Fibroblast of lung (primary cell): ENCODE measurements at regions not wholly inside any gene's neighbourhood (a gene's known extent, or its start where the extent isn't known, plus 50 kb on each side); places are given as distances from the start of the nearest gene placed in this dataset.

Experiments used
- DNase-seq, 2 donors: peaks; one replicate each; pipeline versions ENCODE4 v3.0.0 to v3.0.0-alpha.2; 2010; ENCODE audit warnings: low read depth in 2 of 2
- H2AFZ ChIP-seq: 2 replicates; pipeline ENCODE4 v1.5.1; 2012; ENCODE audit warnings: low read length, control low read depth, inconsistent platforms
- H3K27ac ChIP-seq: 2 replicates; pipeline ENCODE4 v1.5.1; 2011; ENCODE audit warnings: low read length, control low read depth; ENCODE audit not compliant: insufficient read depth
- H3K27me3 ChIP-seq: 2 replicates; pipeline ENCODE4 v1.5.1; 2011; ENCODE audit warnings: mild to moderate bottlenecking, low read length; ENCODE audit not compliant: control insufficient read depth, insufficient read depth
- H3K36me3 ChIP-seq: 2 replicates; pipeline ENCODE4 v1.5.1; 2011; ENCODE audit warnings: low read length; ENCODE audit not compliant: control insufficient read depth, insufficient read depth
- H3K4me1 ChIP-seq: 2 replicates; pipeline ENCODE4 v1.5.1; 2011; ENCODE audit warnings: low read length; ENCODE audit not compliant: control insufficient read depth, insufficient read depth; ENCODE audit errors: extremely low read depth
- H3K4me2 ChIP-seq: 2 replicates; pipeline ENCODE4 v1.5.1; 2011; ENCODE audit warnings: low read length, control low read depth; ENCODE audit not compliant: insufficient read depth; ENCODE audit errors: extremely low read depth
- H3K4me3 ChIP-seq, 4 experiments: fragments of 200-600 bp in 1 of 4; sonication (generic) in 1 of 4; replicated peaks in 1 of 4; 2 replicates each; pipeline ENCODE4 v1.5.1; 2011 to 2016; ENCODE audit warnings: low read length in 4 of 4, low read depth in 3 of 4, mild to moderate bottlenecking in 3 of 4, control low read depth in 2 of 4, inconsistent platforms in 1 of 4, mixed read lengths in 1 of 4; ENCODE audit not compliant: insufficient read depth in 1 of 4; ENCODE audit errors: control extremely low read depth in 1 of 4
- H3K79me2 ChIP-seq: 2 replicates; pipeline ENCODE4 v1.5.1; 2012; ENCODE audit warnings: mild to moderate bottlenecking, low read length, inconsistent platforms; ENCODE audit not compliant: control insufficient read depth, insufficient read depth
- H3K9ac ChIP-seq: 2 replicates; pipeline ENCODE4 v1.5.1; 2011; ENCODE audit warnings: mild to moderate bottlenecking, low read length, control low read depth; ENCODE audit not compliant: insufficient read depth
- H3K9me3 ChIP-seq: 2 replicates; pipeline ENCODE4 v1.5.1; 2012; ENCODE audit warnings: low read depth, low read length; ENCODE audit not compliant: control insufficient read depth, insufficient read depth
- H4K20me1 ChIP-seq: 2 replicates; pipeline ENCODE4 v1.5.1; 2011; ENCODE audit warnings: low read length; ENCODE audit not compliant: control insufficient read depth, insufficient read depth; ENCODE audit errors: extremely low read depth
- CTCF ChIP-seq, 2 donors: IDR thresholded peaks in 1 of 2; conservative IDR thresholded peaks in 1 of 2; 1 replicate in 1 of 2; 2 replicates in 1 of 2; pipeline ENCODE4 v1.5.1; 2011 to 2012; ENCODE audit warnings: low read length in 2 of 2, control low read depth in 1 of 2, inconsistent platforms in 1 of 2, low read depth in 1 of 2, mild to moderate bottlenecking in 1 of 2
- EZH2 ChIP-seq: IDR thresholded peaks from 2 replicates; pipeline ENCODE4 v1.5.1; 2012; ENCODE audit warnings: low read length, control low read depth, mild to moderate bottlenecking; ENCODE audit errors: missing control alignments

- Histone ChIP-seq H3K27ac (no peak overlapping the region), H3K9me3 (no peaks in the 10 kb centered on the region), H3K4me3 (no peak overlapping the region), H2AFZ (no peak overlapping the region), H4K20me1 (no peaks in the 10 kb centered on the region), H3K79me2 (no peaks in the 10 kb centered on the region), H3K9ac (no peak overlapping the region), H3K4me2 (no peak overlapping the region), H3K27me3 (no peaks in the 10 kb centered on the region), H3K36me3 (no peaks in the 10 kb centered on the region), H3K4me1 (no peaks in the 10 kb centered on the region)
- no peak for TF ChIP-seq EZH2
- TF ChIP-seq CTCF (conservative IDR thresholded peaks at IDR 0.05 in 1 of 2, IDR thresholded peaks at IDR 0.05 in 1 of 2; ENCODE audit: low read depth in 1 of 2, low read length in 2 of 2): no peak
- DNase-seq: no peak
These were observed 926.9 kb downstream of the TSN start for GRCh38 chr2:122682356-122682755.

GRCh38 chr2:122683018-122683417 lies 927.6 kb downstream of the TSN start:
- DNase-seq: no peak
- H3K4me1 ChIP-seq: no peaks in the 10 kb centered on the region
- no peak overlapping the region for H3K27ac ChIP-seq
- TF ChIP-seq EZH2 (no peak), CTCF (conservative IDR thresholded peaks at IDR 0.05 in 1 of 2, IDR thresholded peaks at IDR 0.05 in 1 of 2; ENCODE audit: low read depth in 1 of 2, low read length in 2 of 2) (no peak)
- H3K9me3 ChIP-seq: no peaks in the 10 kb centered on the region
- no peak overlapping the region for H3K9ac ChIP-seq
- no peaks in the 10 kb centered on the region for H4K20me1 ChIP-seq
- no peaks in the 10 kb centered on the region for H3K36me3 ChIP-seq
- no peaks in the 10 kb centered on the region for H3K79me2 ChIP-seq
- no peak overlapping the region for H2AFZ ChIP-seq
- no peak overlapping the region for H3K4me2 ChIP-seq
- H3K27me3 ChIP-seq: no peaks in the 10 kb centered on the region
- H3K4me3 ChIP-seq: no peak overlapping the region

- Histone ChIP-seq H2AFZ (no peak overlapping the region), H4K20me1 (no peaks in the 10 kb centered on the region), H3K79me2 (no peaks in the 10 kb centered on the region), H3K27ac (no peak overlapping the region), H3K4me2 (no peak overlapping the region), H3K9me3 (no peaks in the 10 kb centered on the region), H3K9ac (no peak overlapping the region), H3K4me1 (no peaks in the 10 kb centered on the region), H3K4me3 (no peak overlapping the region), H3K27me3 (no peaks in the 10 kb centered on the region), H3K36me3 (no peaks in the 10 kb centered on the region)
- TF ChIP-seq CTCF (conservative IDR thresholded peaks at IDR 0.05 in 1 of 2, IDR thresholded peaks at IDR 0.05 in 1 of 2; ENCODE audit: low read depth in 1 of 2, low read length in 2 of 2): no peak
- no peak for TF ChIP-seq EZH2
- DNase-seq: no peak
These were observed 937.1 kb downstream of the TSN start for GRCh38 chr2:122692400-122693083.
